WTC11 (cell line): ENCODE measurements at regions not wholly inside any gene's neighbourhood (a gene's known extent, or its start where the extent isn't known, plus 50 kb on each side); places are given as distances from the start of the nearest gene placed in this dataset.

Experiments used
- ATF3 ChIP-seq: sonication (generic); formaldehyde crosslinking; conservative IDR thresholded peaks from 2 replicates; pipeline ENCODE4 v1.8.1; 2022; ENCODE audit warnings: mild to moderate bottlenecking, missing genetic modification reagents
- CTCF ChIP-seq: fragments of 200-600 bp; IDR thresholded peaks from 2 replicates; pipeline ENCODE4 v1.8.0; 2022; ENCODE audit warnings: antibody characterized with exemption
- TP53 ChIP-seq: sonication (generic); formaldehyde crosslinking; IDR thresholded peaks from 2 replicates; pipeline ENCODE4 v1.8.1; 2023; ENCODE audit warnings: mild to moderate bottlenecking, missing genetic modification reagents

- TF ChIP-seq CTCF = no peak
- no peak for TF ChIP-seq TP53
- TF ChIP-seq ATF3 (CRISPR knock-in tag) = no peak
Measured at GRCh38 chr6:49327005-49327404, 136.0 kb downstream of the MMUT start.
